NCI-H460 (cell line): ENCODE measurements at regions not wholly inside any gene's neighbourhood (a gene's known extent, or its start where the extent isn't known, plus 50 kb on each side); places are given as distances from the start of the nearest gene placed in this dataset.

Experiments used
- DNase-seq: peaks from one replicate; pipeline ENCODE4 v3.0.0-alpha.2; 2016; ENCODE audit warnings: low read depth; ENCODE audit errors: extremely low read depth

DNA sequence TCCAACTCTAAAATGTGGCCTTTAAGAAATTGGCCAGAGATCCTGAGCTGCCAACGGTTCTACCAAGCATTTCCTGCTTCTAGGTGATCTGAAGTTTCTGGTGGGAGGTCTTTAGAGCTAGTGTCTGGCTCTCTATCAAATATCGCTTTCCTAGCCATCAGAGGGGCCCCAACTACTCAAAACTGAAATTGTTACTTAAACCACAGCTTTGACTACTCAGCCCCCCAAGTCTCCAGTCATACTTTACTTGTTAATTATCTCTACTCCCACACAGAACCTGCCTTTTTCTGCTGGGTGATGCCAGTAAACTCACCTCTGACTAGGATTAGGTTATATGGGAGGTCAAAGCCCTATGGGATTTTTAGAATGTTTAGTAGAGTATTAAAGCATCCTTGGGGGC, 95.1 kb downstream of the FASLG start:
- no peak for DNase-seq

DNA sequence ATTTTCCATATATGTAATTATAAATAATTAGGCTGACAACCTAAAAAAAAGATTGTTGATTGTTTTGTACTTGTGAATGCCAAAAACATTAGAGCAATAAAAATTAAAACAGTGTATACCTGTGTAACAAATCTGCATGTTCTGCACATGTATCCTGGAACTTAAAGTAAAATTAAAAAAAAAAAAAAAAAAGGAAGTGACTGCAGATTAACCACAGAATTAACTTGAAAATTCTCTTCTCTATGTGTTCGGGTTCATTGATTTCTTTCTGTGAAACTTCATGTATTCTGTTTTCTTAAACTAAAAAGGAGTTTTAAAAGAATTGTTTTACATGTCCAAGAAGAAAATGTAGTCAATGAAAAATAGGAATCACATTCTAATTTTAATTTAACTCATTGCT, 95.7 kb downstream of the FASLG start:
- DNase-seq: no peak

DNA sequence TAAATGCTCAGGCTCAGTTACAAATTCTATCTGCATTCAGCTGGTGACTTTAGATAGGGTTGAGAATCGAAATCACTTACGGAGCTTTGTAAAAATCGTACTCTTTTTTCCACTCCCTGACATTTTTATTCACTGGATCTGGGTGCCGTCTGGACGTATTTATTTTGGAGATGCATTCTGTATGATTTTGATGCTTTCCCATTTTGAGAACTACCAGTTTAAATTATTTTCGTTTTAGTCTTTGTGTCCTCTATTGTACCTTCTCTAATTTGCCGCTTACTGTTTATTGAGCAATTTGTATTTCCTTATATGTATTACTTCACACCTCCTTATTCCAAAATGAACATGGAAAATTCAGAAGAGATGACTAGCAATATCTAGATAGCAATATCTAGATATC, 96.2 kb downstream of the FASLG start:
- no peak for DNase-seq

DNA sequence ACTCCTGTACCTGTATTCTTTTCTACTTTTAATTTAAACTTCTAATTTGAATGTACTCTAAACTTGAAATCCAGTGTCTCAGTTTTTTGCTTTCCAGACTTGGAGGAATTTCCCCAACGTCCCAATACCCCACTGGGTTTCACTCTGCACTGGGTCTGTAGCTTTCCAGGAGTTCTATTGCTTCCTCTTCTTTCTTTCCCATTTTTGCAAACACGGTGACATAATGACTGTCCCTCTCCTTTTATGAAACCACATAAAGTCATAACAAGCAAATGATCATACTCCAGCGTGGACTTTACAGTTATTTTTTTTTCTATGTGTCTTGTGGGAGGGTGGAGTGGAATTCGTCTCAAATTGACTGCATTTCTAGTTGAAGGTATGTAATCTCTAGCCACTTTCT, 97.1 kb downstream of the FASLG start:
- no peak for DNase-seq

DNA sequence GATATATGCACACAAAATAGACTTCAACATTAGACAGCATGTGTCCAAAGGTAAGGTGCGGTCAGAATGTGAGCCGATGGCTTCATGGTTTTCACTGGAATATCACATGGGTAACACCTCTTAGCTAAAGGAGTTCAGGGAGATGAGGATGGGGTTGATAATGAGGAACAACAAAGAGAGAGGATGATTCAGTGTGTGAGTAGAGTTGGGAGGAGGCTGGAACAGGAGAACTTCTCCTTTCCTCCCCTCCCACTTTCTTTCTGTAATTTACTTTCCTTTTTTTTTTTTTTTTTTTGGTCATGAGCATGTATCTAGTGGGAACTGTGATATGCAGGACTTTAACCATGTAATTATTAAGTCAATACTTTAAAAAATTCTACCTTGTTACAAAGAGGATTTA, 99.4 kb downstream of the FASLG start:
- DNase-seq: no peak

DNA sequence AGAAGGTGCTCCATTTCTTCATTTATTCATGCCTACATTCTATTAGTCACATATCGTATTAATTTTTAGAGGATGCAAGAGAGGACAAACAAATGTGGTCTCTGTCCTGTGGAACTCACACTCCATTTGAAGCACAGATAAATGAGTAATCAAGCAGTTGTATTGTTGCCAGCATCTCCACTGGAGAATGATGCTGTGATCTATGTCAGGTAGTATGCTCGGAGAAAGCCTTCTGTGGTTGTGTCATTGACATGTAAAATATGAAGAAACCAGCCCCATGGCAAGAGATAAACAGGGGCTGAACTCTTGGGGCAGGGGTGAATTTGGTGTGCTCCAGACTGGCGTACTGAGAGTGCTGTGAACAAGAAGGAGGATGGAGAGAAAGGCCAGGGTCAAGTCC, 101.2 kb downstream of the FASLG start:
- no peak for DNase-seq

DNA sequence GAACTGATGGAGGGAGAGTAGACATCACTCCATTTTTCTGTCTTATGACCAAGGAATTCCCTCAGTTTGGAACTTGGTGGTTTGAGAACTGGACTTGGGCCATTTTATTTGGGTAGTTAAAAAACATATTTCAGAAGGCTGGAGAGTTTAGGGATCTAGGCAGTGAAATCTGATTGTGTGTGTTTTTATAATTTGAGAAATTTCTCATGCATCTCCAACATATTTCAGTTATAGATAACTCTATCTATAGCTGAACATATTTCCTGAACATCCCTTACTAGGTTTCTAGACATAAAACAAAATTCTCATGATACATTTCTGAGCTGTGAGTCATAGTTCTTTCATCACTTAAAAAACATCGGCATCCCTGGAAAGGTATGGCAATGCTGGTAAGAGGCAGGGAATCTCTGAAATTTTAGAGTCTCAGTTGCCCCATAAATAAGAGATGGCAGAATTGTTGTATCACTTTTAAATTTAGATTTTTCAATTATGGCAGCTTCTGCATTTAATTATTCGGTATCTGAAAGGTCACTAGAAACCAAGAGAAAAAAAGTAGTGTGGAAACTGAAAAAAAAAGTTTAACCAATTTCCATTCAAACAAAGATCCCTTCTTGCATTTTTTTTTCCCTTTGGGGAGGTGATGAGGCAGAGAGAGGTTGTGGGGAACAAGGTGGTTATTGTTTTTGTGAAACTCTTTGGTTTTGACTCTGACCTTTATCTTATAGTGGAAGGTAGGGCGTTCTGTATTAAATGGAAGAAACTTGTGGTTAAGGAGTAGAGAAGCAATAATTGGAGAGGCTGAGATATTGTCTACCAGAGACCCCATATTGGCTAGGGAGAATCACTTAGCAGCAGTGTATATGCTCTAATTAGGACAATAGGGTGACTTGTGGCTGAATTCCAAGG, 102.9 kb downstream of the FASLG start:
- no peak for DNase-seq

DNA sequence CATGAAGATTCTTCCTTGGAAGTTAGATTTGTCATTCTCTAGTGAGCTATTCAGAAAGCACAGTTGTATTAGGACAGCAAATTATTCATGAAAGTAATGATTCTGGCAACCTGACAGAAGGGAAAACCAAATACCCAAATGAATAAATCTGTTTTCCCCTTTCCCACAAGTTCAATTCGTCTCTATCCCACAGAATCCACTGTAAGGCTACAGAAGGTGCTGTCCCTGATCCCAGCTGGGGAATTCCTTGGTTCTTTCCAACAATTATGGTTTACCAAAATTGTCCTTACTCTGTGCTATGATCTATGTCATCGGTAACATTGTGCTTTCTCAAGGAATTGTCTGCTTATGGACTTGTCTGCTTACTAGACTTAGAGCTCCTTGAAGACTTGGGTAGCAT, 104.2 kb downstream of the FASLG start:
- DNase-seq: no peak

DNA sequence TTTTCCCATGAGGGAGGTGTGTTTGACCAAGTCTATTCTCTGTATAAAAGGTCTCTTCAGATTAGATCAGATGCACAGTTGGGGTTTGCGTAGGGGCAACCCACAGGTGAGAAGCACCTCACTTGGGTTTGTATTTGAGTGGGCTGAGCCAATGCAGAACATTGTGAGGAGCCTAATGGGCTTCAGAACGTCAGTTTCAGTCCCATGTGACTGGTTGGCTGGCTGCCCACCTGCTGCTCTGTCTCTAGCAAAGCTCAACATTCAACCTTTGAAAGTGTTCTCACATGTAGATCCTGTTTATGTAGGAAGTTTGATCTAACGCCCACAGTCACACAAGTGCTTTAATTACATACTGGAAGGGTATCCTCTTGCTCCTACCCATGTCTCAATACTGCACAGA, 105.5 kb downstream of the FASLG start:
- DNase-seq: no peak

DNA sequence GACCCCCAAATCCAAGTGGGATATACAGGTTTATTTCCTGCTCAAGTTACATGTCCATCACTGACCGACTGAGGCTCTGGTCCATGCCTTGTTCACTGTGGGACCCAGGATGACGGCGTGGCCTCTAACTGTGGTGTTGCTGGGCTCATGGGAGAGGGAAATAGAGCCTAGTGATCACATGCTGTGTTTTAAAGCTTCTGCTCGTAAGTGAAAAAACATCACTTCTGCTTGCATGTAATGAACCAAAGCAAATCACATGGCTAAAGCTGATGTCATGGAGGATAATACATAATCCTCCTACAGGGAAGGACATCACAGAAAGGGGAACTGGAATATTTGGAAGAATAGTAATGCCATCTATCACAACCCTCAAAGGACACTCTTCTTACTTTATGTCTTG, 107.6 kb downstream of the FASLG start:
- no peak for DNase-seq

DNA sequence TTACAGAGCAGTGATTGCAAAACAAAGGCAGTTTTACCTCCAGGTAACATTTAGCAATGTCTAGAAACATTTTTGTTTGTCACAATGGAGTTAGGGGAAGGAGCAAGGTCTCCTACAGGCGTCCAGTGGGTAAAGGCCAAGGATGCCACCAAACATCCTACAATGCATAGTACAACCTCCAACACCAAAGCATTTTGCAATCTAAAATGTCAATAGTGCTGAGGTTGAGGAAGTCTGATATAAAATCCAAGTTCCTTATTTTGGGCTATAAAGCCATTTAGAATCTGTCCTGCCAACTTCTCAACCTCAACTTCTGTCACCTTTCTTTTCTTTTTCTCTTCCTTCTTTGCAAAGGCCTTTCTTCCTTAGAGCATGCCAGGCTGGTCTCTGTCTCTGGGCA, 111.2 kb downstream of the FASLG start:
- DNase-seq: no peak

DNA sequence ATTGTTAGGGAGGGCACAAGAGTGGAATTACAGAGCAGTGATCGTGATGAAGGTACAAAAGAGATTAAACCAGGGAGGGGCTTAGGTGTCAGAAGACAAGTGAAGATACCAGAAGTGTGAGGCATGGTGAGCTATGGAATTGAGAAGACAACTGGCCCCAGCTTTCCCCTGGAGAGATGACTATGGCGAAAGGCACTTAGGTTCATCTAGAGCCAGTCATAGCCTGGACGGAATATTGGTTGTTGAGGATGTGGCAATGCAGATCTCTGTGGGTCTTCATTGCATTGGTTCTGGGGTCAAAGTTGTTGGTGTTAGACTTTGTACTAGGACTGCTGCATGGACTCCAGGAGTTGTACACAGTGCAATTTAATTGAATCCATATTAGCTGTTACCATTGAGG, 115.7 kb downstream of the FASLG start:
- DNase-seq: no peak

DNA sequence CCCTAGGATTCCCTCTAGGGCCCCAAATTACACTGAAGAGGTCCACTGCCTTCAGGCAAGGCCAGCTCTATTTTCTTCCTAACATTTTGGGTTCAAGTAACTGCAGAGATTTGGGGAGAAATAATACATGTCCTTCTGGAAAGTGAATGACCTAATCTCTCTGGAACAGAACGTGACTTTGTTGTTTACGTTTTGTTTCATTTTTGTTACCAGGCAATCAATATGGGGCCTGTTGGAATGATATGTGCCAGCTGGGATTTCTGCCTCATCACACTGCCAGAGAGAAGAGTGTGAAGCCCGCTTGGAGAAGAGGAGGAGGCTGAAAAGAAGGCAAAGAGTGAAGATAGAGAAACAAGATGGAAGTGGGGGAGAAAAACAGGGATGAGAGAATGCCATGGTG, 116.7 kb downstream of the FASLG start:
- DNase-seq: no peak

DNA sequence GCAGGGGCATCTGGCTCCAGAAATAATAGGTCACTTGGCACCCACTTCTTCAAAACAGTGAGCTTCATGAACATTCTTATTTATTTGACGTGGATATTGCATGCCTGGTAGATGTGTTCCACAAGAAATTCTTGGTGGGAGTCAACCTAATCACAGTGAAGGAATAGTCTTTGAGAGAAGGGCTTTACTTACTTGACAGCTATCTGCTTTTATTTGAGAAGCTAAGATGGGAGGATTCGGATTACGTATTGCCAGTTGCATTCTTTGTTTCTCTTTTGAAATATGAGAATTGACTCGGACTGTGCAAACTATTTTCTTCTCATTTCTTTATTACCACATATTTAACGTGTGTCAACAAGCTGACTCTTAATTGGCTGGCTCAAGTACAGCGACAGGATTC, 117.2 kb downstream of the FASLG start:
- DNase-seq: no peak

DNA sequence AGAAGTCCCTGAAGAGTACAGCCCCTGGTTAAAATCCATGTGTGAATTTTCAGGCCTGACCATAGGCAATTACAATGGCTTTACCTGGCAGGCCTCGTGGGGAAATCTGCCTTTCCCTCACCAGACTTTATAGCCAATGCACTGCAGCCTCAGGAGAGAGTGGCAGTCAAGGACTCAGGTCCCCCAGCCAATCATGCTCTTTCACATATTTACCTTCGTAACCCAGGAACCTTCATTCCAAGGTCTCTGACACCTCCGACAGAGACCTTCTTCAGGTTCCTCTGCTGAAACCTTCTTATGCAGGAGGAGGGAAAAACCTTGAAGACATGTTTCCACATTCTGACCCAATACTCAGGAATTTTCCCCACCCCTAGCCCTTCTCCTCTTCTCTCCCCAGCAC, 118.9 kb downstream of the FASLG start:
- DNase-seq: no peak

DNA sequence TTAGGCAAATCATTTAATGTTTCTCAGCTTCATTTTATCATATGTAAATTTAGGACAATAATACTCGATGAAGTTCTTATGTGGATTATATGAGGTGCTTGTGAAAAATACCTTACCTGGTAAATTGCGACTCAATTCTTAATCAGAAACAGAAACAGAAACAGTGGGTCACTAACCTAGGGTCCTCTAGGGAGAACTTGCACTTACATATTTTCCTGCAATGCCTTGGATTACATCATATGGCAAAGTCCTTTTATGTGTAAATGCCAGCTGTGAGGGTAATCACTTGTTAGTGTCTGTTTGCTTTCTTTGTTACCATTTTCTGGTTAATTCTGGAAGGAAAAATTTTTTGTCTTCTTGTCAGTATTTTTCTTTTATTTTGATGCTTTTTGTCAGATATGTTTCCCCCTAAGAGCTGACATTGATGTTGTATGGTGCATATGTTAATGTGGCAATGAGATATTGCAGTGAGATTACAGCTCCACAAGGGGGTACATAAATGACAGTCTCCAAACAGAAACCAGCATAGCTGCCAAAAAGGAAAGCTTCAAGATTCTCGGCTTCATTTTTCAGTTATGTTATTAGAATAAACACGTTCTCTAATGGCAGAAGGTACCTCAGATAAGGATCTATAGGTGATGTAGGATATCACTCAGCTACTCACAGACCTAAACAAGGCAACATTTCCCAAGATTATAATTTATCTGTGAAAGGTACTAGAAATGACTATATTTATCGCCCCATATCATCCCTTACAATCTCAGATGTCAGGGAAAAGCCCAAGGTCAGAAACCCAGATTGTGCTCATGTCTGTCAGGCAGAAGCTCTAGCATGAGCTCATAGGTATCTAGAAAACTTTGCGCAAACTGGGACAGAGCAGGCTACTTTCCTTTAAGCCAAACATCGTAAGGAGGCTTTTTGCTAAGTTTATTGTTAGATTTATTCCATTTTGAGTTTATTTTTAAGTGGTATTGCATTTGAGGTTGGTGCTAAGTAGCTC, 119.9 kb downstream of the FASLG start:
- DNase-seq: peak; percentile 12

DNA sequence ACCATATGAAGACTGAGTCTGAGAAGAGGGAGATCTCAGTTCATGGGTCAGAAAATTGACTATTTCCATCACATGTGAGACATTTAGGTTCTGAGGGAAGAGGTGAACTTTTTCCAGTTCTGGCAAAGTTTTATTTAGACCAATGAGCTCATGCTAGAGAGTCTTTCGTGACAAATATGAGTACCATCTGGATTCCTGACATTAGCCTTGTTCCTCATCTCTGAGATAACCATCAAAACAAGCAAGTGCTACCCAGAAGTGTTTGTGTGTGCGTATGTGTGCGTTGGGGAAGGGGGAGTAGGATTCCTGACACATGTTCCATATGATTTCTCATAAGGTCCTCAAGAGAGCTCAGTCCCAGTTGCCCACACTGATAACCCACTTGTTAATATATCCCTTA, 120.6 kb downstream of the FASLG start:
- DNase-seq: no peak

DNA sequence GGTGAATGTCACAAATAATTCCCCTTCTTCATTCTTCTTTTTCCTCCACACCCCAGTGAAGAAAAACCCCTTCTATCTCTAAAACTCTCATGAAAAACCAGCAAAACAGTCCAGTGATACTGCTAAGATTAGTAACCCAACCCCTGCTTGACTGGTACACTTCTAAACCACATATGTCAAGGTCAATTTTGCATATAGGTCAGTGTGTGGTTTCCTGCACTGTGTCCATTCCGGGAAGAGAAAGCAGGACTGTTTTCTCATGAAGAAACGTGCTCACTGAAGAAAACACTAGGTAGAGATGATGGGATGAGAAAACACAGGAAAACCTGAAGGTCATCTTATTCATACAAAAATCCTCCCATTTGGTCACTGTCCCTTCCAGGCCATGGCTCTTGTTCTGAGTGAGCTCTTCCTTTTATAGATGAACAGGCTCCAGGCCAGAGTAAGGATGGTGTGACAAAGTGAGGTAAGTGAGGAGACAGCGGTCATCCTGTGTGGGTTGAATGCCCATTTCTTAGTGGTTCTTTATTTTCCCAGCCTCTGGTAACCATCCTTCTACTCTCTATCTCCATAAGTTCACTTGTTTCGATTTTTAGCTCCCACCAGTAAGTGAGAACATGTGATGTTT, 122.7 kb downstream of the FASLG start:
- no peak for DNase-seq

DNA sequence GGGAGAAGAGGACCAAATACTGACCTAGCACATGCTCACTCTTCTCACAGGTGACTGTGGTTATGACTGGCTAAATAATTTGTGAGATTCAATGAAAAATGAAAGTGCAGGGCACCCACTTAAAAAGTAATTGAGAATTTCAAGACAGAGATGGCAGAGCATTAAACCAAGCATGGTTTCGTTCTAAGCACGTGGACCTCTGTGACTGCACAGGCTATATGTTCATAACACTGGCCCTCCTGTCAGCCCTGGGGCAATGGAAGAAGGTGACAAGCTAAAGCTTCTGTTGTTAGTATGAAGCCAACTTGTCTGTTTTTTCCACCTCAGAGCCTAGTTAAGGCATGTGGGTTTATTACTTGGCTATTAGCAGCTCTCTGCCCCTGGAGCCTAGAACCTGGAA, 130.9 kb downstream of the FASLG start:
- DNase-seq: no peak

DNA sequence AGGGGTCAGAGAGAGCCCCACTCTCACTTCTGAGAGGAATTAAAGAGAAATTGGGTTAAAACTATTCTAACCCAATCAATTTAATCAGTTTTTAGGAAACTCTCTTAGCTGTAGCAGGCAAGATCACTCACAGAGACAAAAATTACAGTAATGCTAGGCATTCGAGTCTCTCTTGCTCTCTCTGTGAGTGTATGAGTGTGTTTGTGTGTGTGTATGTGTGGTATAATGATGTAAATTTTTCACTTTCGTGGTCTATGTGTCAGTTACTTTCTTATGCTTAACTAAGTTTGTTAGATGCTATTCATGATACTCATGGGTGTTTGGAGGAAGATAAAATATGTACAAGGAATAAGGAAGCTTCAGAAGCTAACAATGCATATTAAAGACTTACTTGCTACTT, 131.3 kb downstream of the FASLG start:
- no peak for DNase-seq

DNA sequence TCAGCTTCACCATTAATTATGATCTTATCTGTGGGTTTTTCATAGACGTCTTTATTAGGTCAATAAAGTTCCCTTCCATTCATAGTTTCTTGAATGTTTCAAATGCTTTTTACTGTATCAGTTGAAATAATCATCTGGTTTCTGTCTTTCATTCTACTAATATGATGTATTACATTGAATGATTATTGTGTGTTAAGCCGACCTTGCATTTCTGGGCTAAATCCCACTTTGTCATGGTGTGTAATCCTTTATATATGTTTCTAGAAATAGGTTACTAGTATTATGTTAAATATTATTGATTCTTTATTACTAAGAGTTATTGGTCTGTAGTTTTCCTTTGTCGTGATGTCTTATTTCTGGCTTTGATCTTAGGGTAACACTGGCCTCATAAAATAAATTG, 134.9 kb downstream of the FASLG start:
- no peak for DNase-seq
